A673 (cell line): ENCODE measurements at regions not wholly inside any gene's neighbourhood (a gene's known extent, or its start where the extent isn't known, plus 50 kb on each side); places are given as distances from the start of the nearest gene placed in this dataset.

ENCODE experiments used
- EZH2 ChIP-seq: fragments of 200-600 bp; sonication (generic); IDR thresholded peaks from 2 replicates; pipeline ENCODE4 v1.6.1; 2017; ENCODE audit warnings: borderline replicate concordance, low read depth, mild to moderate bottlenecking, mixed read lengths, antibody characterized with exemption, low read length; ENCODE audit not compliant: poor library complexity, severe bottlenecking
- TF ChIP-seq, protein P1 (sequence below): fragments of 300-800, 200-600 bp; sonication (generic); conservative IDR thresholded peaks from 2 replicates; pipeline ENCODE4 v1.5.1; 2017; ENCODE audit warnings: low read depth, mild to moderate bottlenecking, antibody characterized with exemption, low read length, moderate library complexity, mixed read lengths

DNA sequence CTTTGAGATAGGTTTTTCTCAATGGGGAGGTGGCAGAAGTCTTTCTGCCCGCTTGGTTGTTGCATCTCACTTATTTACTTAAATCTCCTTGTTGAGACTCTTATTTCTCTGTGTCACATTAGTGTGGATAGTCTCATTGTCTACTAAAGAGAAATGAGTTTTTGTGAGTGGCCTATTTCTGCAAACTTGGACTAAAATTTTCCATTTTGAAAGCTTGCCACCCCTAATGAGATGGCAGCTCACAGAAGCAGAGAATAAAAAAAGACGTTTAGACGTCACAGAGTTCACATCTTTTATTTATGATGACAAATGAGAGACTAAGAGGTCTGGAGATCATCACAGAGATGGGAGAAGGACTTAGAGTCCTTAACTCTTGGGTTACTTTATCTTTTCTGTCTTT is 262.7 kb upstream of the PHYHIPL start:
- TF ChIP-seq, protein P1, sequence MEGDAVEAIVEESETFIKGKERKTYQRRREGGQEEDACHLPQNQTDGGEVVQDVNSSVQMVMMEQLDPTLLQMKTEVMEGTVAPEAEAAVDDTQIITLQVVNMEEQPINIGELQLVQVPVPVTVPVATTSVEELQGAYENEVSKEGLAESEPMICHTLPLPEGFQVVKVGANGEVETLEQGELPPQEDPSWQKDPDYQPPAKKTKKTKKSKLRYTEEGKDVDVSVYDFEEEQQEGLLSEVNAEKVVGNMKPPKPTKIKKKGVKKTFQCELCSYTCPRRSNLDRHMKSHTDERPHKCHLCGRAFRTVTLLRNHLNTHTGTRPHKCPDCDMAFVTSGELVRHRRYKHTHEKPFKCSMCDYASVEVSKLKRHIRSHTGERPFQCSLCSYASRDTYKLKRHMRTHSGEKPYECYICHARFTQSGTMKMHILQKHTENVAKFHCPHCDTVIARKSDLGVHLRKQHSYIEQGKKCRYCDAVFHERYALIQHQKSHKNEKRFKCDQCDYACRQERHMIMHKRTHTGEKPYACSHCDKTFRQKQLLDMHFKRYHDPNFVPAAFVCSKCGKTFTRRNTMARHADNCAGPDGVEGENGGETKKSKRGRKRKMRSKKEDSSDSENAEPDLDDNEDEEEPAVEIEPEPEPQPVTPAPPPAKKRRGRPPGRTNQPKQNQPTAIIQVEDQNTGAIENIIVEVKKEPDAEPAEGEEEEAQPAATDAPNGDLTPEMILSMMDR, result no peak
- no peak for TF ChIP-seq EZH2
